Colonic mucosa (tissue), 4 donors: ENCODE measurements at regions not wholly inside any gene's neighbourhood (a gene's known extent, or its start where the extent isn't known, plus 50 kb on each side); places are given as distances from the start of the nearest gene placed in this dataset.

Source experiments
- DNase-seq: peaks from one replicate; pipeline ENCODE4 v3.0.0-alpha.2; 2020
- H3K27ac ChIP-seq: fragments of 200-600 bp; one replicate; pipeline ENCODE4 v1.8.0; 2021
- H3K27me3 ChIP-seq: fragments of 200-600 bp; one replicate; pipeline ENCODE4 v1.8.0; 2021
- H3K36me3 ChIP-seq: fragments of 200-600 bp; one replicate; pipeline ENCODE4 v1.8.0; 2021
- H3K4me1 ChIP-seq: fragments of 200-600 bp; one replicate; pipeline ENCODE4 v1.8.0; 2021; ENCODE audit warnings: mild to moderate bottlenecking
- H3K4me3 ChIP-seq: fragments of 200-600 bp; one replicate; pipeline ENCODE4 v1.8.0; 2021
- H3K9ac ChIP-seq, 2 donors: one replicate each; pipeline ENCODE4 v1.7.0; 2013; ENCODE audit warnings: control low read depth in 2 of 2, low read depth in 2 of 2, low read length in 2 of 2
- H3K9me3 ChIP-seq: fragments of 200-600 bp; one replicate; pipeline ENCODE4 v1.8.0; 2021
- intact Hi-C: fragments of 100-400 bp; cut with DNase I; formaldehyde crosslinking; loops from one replicate; pipeline ENCODE4 v1.14.1; 2022
- TF ChIP-seq, protein P1 (sequence below): fragments of 200-600 bp; IDR thresholded peaks from one replicate; pipeline ENCODE4 v1.8.0; 2022; ENCODE audit warnings: antibody characterized with exemption, mild to moderate bottlenecking
- donor health status: healthy.
- donor health status: DM: no; HTN: no; CAD: no.
- donor health status: DM: no; HTN: no; CAD: no.

- Histone ChIP-seq H3K4me3 (no peak overlapping the region), H3K9ac (no peak overlapping the region), H3K4me1 (no peaks in the 10 kb centered on the region), H3K27me3 (no peaks in the 10 kb centered on the region), H3K9me3 (no peaks in the 10 kb centered on the region), H3K36me3 (no peaks in the 10 kb centered on the region), H3K27ac (no peak overlapping the region)
- DNase-seq, result no peak
- intact Hi-C loops, result no loop called here
- TF ChIP-seq, protein P1, sequence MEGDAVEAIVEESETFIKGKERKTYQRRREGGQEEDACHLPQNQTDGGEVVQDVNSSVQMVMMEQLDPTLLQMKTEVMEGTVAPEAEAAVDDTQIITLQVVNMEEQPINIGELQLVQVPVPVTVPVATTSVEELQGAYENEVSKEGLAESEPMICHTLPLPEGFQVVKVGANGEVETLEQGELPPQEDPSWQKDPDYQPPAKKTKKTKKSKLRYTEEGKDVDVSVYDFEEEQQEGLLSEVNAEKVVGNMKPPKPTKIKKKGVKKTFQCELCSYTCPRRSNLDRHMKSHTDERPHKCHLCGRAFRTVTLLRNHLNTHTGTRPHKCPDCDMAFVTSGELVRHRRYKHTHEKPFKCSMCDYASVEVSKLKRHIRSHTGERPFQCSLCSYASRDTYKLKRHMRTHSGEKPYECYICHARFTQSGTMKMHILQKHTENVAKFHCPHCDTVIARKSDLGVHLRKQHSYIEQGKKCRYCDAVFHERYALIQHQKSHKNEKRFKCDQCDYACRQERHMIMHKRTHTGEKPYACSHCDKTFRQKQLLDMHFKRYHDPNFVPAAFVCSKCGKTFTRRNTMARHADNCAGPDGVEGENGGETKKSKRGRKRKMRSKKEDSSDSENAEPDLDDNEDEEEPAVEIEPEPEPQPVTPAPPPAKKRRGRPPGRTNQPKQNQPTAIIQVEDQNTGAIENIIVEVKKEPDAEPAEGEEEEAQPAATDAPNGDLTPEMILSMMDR, result no peak
Measured at GRCh38 chr18:7479756-7480155, 87.4 kb upstream of the PTPRM start.

DNA sequence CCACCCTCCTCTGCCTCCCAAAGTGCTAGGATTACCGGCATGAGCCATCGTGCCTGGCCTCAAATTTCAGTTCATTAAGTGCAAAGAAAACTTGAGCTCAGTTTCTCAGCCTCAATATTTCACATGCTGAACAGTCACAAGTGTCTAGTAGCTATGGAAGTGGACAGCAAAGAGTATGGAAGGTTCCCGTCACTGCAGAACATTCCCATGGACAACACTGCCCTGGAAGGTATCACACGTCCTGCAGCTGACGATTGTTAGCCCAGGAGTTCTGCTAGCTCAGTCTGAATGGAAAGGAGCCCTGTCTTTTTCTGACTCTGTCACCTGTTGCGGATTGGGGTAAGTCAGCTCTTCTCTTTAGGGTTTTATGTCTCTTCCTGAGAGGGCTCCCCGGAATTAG is 86.2 kb upstream of the PTPRM start:
- no peaks in the 10 kb centered on the region for H3K27me3 ChIP-seq
- no peaks in the 10 kb centered on the region for H3K36me3 ChIP-seq
- TF ChIP-seq, protein P1, result no peak
- H3K4me3 ChIP-seq, result no peak overlapping the region
- no peaks in the 10 kb centered on the region for H3K9me3 ChIP-seq
- intact Hi-C loops, result no loop called here
- H3K9ac ChIP-seq, result no peak overlapping the region
- no peak for DNase-seq
- no peak overlapping the region for H3K27ac ChIP-seq
- no peaks in the 10 kb centered on the region for H3K4me1 ChIP-seq

- Histone ChIP-seq H3K9ac (no peak overlapping the region), H3K4me1 (no peaks in the 10 kb centered on the region), H3K27me3 (no peaks in the 10 kb centered on the region), H3K36me3 (no peaks in the 10 kb centered on the region), H3K4me3 (no peak overlapping the region), H3K27ac (no peak overlapping the region), H3K9me3 (no peaks in the 10 kb centered on the region)
- DNase-seq, result no peak
- TF ChIP-seq, protein P1, result no peak
- intact Hi-C loops, result no loop called here
Measured at GRCh38 chr18:7482342-7482741, 84.8 kb upstream of the PTPRM start.

DNA sequence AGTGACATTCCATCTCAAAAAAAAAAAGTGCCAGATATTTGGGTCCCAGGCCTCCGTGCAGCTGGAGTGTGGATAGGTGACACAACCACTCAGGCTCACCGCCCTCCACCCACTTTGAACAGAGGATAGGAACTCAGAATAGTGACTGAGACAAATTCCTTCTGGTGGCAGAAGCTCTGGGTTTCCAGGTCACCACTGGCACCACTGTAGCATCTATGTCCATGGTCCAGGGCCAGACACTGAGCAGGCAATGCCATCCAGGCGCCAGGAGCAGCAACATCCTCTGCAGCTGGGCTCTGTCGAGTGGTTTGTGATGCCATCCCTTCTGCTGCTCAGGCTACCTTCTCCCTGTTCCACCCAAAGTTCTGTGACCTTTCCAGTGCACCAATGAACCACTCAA is 81.5 kb upstream of the PTPRM start:
- intact Hi-C loops, result no loop called here
- TF ChIP-seq, protein P1, result no peak
- no peak overlapping the region for H3K27ac ChIP-seq

GRCh38 chr18:7488571-7488970 is 78.5 kb upstream of the PTPRM start:
- no peak for DNase-seq
- no peaks in the 10 kb centered on the region for H3K4me1 ChIP-seq
- H3K27ac ChIP-seq, result no peak overlapping the region
- no peaks in the 10 kb centered on the region for H3K9me3 ChIP-seq
- no peak overlapping the region for H3K4me3 ChIP-seq
- TF ChIP-seq, protein P1, result no peak
- no peaks in the 10 kb centered on the region for H3K36me3 ChIP-seq
- H3K27me3 ChIP-seq, result no peaks in the 10 kb centered on the region
- intact Hi-C loops, result no loop called here
- H3K9ac ChIP-seq, result no peak overlapping the region

More for the DNA sequence above, 81.5 kb upstream of the PTPRM start:
- no peaks in the 10 kb centered on the region for H3K9me3 ChIP-seq
- H3K4me1 ChIP-seq, result no peaks in the 10 kb centered on the region
- no peak overlapping the region for H3K4me3 ChIP-seq
- H3K36me3 ChIP-seq, result no peaks in the 10 kb centered on the region
- no peak overlapping the region for H3K9ac ChIP-seq
- no peaks in the 10 kb centered on the region for H3K27me3 ChIP-seq
- DNase-seq, result no peak

DNA sequence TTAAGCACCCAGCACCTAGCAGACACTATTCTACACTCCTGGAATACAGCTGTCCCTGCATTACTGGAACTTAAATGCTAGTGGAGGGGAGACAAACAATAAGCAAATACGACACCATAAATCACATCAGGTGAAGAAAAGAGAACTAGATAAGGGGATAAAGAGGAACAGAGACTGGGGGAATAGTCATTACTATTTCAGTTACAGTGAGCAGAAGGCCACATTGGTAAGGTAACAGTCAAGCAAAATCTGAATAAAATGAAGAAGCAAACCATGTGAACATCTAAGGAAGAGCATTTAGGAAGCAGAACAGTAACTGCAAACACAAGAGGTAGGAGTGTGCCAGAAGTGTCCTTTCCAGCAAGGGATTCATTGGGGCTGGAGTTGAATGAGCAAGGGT is 77.0 kb upstream of the PTPRM start:
- TF ChIP-seq, protein P1, result no peak
- Histone ChIP-seq H3K27me3 (no peaks in the 10 kb centered on the region), H3K4me1 (no peaks in the 10 kb centered on the region), H3K9ac (no peak overlapping the region), H3K36me3 (no peaks in the 10 kb centered on the region), H3K9me3 (no peaks in the 10 kb centered on the region), H3K4me3 (no peak overlapping the region), H3K27ac (no peak overlapping the region)
- intact Hi-C loops, result no loop called here
- no peak for DNase-seq
